OCI-LY3 (cell line): ENCODE measurements at regions not wholly inside any gene's neighbourhood (a gene's known extent, or its start where the extent isn't known, plus 50 kb on each side); places are given as distances from the start of the nearest gene placed in this dataset.

Experiments
- EZH2phosphoT487 ChIP-seq: fragments of 200-600 bp; shearing (Covaris generic); IDR thresholded peaks from 2 replicates; pipeline ENCODE4 v1.6.1; 2018; ENCODE audit warnings: antibody characterized with exemption, mixed run types, low read depth
- TF ChIP-seq, protein P1 (sequence below): fragments of 200-600, 300-600 bp; sonication (generic); IDR thresholded peaks from 2 replicates; pipeline ENCODE4 v1.5.1; 2014; ENCODE audit warnings: antibody characterized with exemption, low read length, low read depth

DNA sequence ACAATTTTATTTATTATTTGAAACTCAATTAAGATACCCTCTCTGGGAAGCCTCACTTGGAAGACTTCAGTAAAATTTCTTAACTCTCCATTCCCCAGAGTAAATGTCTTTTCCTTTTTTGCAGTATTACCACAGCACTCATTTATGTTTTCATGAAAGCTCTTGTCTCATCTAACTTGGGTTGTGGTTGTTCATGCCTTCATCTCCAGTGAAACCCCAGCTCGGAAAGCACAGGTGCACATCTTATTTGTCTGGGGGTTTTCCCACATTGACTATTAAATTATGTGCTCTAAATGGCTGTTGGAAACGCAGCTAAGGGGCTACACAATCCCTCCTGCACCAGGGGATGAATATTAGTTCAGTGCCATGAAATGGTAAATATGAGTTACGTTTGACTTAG, 954.2 kb upstream of the RAG2 start:
- TF ChIP-seq, protein P1, sequence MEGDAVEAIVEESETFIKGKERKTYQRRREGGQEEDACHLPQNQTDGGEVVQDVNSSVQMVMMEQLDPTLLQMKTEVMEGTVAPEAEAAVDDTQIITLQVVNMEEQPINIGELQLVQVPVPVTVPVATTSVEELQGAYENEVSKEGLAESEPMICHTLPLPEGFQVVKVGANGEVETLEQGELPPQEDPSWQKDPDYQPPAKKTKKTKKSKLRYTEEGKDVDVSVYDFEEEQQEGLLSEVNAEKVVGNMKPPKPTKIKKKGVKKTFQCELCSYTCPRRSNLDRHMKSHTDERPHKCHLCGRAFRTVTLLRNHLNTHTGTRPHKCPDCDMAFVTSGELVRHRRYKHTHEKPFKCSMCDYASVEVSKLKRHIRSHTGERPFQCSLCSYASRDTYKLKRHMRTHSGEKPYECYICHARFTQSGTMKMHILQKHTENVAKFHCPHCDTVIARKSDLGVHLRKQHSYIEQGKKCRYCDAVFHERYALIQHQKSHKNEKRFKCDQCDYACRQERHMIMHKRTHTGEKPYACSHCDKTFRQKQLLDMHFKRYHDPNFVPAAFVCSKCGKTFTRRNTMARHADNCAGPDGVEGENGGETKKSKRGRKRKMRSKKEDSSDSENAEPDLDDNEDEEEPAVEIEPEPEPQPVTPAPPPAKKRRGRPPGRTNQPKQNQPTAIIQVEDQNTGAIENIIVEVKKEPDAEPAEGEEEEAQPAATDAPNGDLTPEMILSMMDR = no peak
- TF ChIP-seq EZH2phosphoT487 = no peak
